NT2/D1 (cell line): ENCODE measurements at regions not wholly inside any gene's neighbourhood (a gene's known extent, or its start where the extent isn't known, plus 50 kb on each side); places are given as distances from the start of the nearest gene placed in this dataset.

Source experiments
- SUZ12 ChIP-seq: IDR thresholded peaks from 2 replicates; pipeline ENCODE4 v1.6.1; 2011; ENCODE audit not compliant: insufficient read length, insufficient read depth; ENCODE audit errors: extremely low read depth
- YY1 ChIP-seq: IDR thresholded peaks from 2 replicates; pipeline ENCODE4 v1.6.1; 2011; ENCODE audit not compliant: insufficient read length, insufficient read depth
- ZNF274 ChIP-seq: IDR thresholded peaks from 2 replicates; pipeline ENCODE4 v1.6.1; 2011; ENCODE audit warnings: mild to moderate bottlenecking, low read depth, low read length

DNA sequence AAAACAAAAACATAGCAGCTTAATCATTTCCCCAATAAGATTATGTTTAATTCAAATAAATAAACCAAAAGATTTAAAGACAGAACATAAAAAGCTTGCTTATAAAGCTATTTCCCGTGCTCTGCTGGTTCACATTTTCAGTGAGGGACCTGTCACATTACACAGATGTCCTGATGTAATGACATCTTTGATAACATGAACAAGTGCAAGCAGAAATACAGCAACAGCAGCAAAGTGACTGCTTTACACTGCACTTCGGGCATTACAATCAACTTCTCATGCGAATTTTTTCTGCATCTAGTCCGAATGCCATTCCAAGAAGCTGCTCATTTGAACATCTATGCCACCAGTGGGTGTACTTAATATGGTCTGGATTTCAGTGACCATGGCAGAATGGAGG is 940.3 kb upstream of the IGFBP7 start:
- TF ChIP-seq ZNF274 (no peak), YY1 (no peak), SUZ12 (no peak)
